ENCODE measurements at regions not wholly inside any gene's neighbourhood (a gene's known extent, or its start where the extent isn't known, plus 50 kb on each side); places are given as distances from the start of the nearest gene placed in this dataset.

GRCh38 chr10:14403359-14403758, 72.6 kb upstream of the FRMD4A start:
- TF ChIP-seq, protein P1, sequence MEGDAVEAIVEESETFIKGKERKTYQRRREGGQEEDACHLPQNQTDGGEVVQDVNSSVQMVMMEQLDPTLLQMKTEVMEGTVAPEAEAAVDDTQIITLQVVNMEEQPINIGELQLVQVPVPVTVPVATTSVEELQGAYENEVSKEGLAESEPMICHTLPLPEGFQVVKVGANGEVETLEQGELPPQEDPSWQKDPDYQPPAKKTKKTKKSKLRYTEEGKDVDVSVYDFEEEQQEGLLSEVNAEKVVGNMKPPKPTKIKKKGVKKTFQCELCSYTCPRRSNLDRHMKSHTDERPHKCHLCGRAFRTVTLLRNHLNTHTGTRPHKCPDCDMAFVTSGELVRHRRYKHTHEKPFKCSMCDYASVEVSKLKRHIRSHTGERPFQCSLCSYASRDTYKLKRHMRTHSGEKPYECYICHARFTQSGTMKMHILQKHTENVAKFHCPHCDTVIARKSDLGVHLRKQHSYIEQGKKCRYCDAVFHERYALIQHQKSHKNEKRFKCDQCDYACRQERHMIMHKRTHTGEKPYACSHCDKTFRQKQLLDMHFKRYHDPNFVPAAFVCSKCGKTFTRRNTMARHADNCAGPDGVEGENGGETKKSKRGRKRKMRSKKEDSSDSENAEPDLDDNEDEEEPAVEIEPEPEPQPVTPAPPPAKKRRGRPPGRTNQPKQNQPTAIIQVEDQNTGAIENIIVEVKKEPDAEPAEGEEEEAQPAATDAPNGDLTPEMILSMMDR (IDR thresholded peaks at IDR 0.05; ENCODE audit: low read depth, low read length, poor library complexity, severe bottlenecking) = no peak
- TF ChIP-seq EZH2phosphoT487 (IDR thresholded peaks at IDR 0.05; ENCODE audit: borderline replicate concordance, low read length) = no peak
